HG02938 (cell line): ENCODE measurements at regions not wholly inside any gene's neighbourhood (a gene's known extent, or its start where the extent isn't known, plus 50 kb on each side); places are given as distances from the start of the nearest gene placed in this dataset.

Source experiments
- ATAC-seq: cut with Tn5 transposase; IDR thresholded peaks from one replicate; pipeline ENCODE4 v1.9.1; 2021; ENCODE audit warnings: mild to moderate bottlenecking, moderate library complexity; ENCODE audit not compliant: unreplicated experiment

- ATAC-seq = no peak
Measured at GRCh38 chr5:4949108-4949507, 191.0 kb upstream of the ADAMTS16 start.

GRCh38 chr5:4953576-4953975 is 186.6 kb upstream of the ADAMTS16 start:
- ATAC-seq = no peak

- no peak for ATAC-seq
Measured at GRCh38 chr5:4954048-4954447, 186.1 kb upstream of the ADAMTS16 start.

- ATAC-seq = no peak
Measured at GRCh38 chr5:4963265-4963664, 176.9 kb upstream of the ADAMTS16 start.

GRCh38 chr5:4969351-4969750 is 170.8 kb upstream of the ADAMTS16 start:
- no peak for ATAC-seq

GRCh38 chr5:4970171-4970570 is 170.0 kb upstream of the ADAMTS16 start:
- ATAC-seq = no peak

GRCh38 chr5:4976902-4977301 is 163.2 kb upstream of the ADAMTS16 start:
- ATAC-seq = no peak

- no peak for ATAC-seq
Measured at GRCh38 chr5:4977416-4978110, 162.6 kb upstream of the ADAMTS16 start.

- ATAC-seq = no peak
Measured at GRCh38 chr5:4980201-4980600, 159.9 kb upstream of the ADAMTS16 start.

- no peak for ATAC-seq
Measured at GRCh38 chr5:4981608-4982007, 158.5 kb upstream of the ADAMTS16 start.

- no peak for ATAC-seq
Measured at GRCh38 chr5:4983701-4984100, 156.4 kb upstream of the ADAMTS16 start.

- ATAC-seq = no peak
Measured at GRCh38 chr5:4984461-4984860, 155.7 kb upstream of the ADAMTS16 start.

- no peak for ATAC-seq
Measured at GRCh38 chr5:4987431-4987830, 152.7 kb upstream of the ADAMTS16 start.

- ATAC-seq = no peak
Measured at GRCh38 chr5:4989118-4989517, 151.0 kb upstream of the ADAMTS16 start.

GRCh38 chr5:4990017-4990416 is 150.1 kb upstream of the ADAMTS16 start:
- ATAC-seq = no peak

GRCh38 chr5:4990462-4990861 is 149.7 kb upstream of the ADAMTS16 start:
- ATAC-seq = no peak

GRCh38 chr5:4991925-4992324 is 148.2 kb upstream of the ADAMTS16 start:
- no peak for ATAC-seq

GRCh38 chr5:4995014-4995413 is 145.1 kb upstream of the ADAMTS16 start:
- no peak for ATAC-seq

GRCh38 chr5:5005353-5005752 is 134.8 kb upstream of the ADAMTS16 start:
- no peak for ATAC-seq

- ATAC-seq = no peak
Measured at GRCh38 chr5:5006548-5006947, 133.6 kb upstream of the ADAMTS16 start.

- no peak for ATAC-seq
Measured at GRCh38 chr5:5009240-5009639, 130.9 kb upstream of the ADAMTS16 start.

GRCh38 chr5:5011151-5011550 is 129.0 kb upstream of the ADAMTS16 start:
- ATAC-seq = no peak

GRCh38 chr5:5014586-5015235 is 125.4 kb upstream of the ADAMTS16 start:
- ATAC-seq = no peak
